ENCODE measurements at regions not wholly inside any gene's neighbourhood (a gene's known extent, or its start where the extent isn't known, plus 50 kb on each side); places are given as distances from the start of the nearest gene placed in this dataset.

DNA sequence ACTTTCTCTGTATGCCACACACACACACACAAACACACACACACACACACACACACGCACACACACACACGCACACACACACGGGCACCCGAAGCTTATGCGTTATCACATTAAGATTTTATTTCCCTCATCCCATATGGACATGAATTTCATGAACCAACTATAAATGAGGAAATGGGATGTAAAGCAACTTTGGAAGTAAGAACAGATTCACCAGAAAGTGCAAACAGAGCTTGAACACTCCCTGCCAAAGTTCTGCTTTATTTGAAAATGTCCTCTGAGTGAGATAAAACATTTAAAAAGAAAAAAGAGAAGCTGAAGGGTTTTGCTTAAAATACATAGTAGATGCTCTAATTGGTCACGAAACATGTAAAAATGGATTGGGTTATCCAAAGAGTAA, 90.4 kb upstream of the OTX2 start:
- H2AFZ ChIP-seq (ENCODE audit: low read depth, low read length), result no peak overlapping the region
- WGBS (ENCODE audit: insufficient coverage, low coverage, missing lambda C conversion rate), result 0% methylated on average over 2 of the region's 6 CpGs
- no peak overlapping the region for H3K9ac ChIP-seq (ENCODE audit: insufficient read depth in 1 of 2, low read depth in 2 of 2, low read length in 2 of 2)
- H3K4me1 ChIP-seq (replicated peaks in 1 of 2; ENCODE audit: control insufficient read depth in 2 of 2, insufficient read depth in 2 of 2, low read length in 2 of 2), result no peaks in the 10 kb centered on the region
- no peak overlapping the region for H3K4me2 ChIP-seq (ENCODE audit: insufficient read depth, low read length)
- no peaks in the 10 kb centered on the region for H4K20me1 ChIP-seq (replicated peaks; ENCODE audit: control insufficient read depth, insufficient read depth, low read length)
- no TSS peak for BruUV-seq (replicated peaks)
- H3K4me3 ChIP-seq, result no peak overlapping the region
- no peaks in the 10 kb centered on the region for H3K9me1 ChIP-seq (ENCODE audit: control insufficient read depth, insufficient read depth, low read length)
- FAIRE-seq, result no peak
- ChIA-PET POLR2A (no interaction called here), CTCF (ENCODE audit: low intra/inter-chr PET ratio) (no interaction called here)
- no peak for ATAC-seq
- in situ Hi-C loops (cut with MboI) (no loop called here), intact Hi-C loops (cut with micrococcal nuclease) (no loop called here)
- H3K9me3 ChIP-seq (replicated peaks; ENCODE audit: control insufficient read depth, insufficient read depth, low read depth, low read length), result no peaks in the 10 kb centered on the region
- H3K27me3 ChIP-seq (ENCODE audit: control insufficient read depth in 2 of 2, insufficient read depth in 2 of 2, low read length in 2 of 2), result peaks cover 0 to 2% of the 10 kb centered on the region in 2 experiments; a peak in 3 of 5 replicates
- no peaks in the 10 kb centered on the region for H3K79me2 ChIP-seq (ENCODE audit: control insufficient read depth, insufficient read depth, low read length)
- no peak for DNase-seq (ENCODE audit: extremely low read depth in 1 of 4, low spot score in 3 of 4)
- no peak overlapping the region for H3K27ac ChIP-seq (ENCODE audit: extremely low read depth, low read depth, low read length)
- H3K36me3 ChIP-seq (ENCODE audit: control insufficient read depth, insufficient read depth, low read length), result no peaks in the 10 kb centered on the region
- no peak for TF ChIP-seq TRIM28 (IDR thresholded peaks at IDR 0.05)
- TF ChIP-seq SFPQ (IDR thresholded peaks at IDR 0.05; ENCODE audit: low read depth, low read length), result no peak
- no peak for TF ChIP-seq NR4A1 (CRISPR knock-in tag; IDR thresholded peaks at IDR 0.05)
- TF ChIP-seq NR4A1 (tag; IDR thresholded peaks at IDR 0.05), result no peak
- TF ChIP-seq BCLAF1 (IDR thresholded peaks at IDR 0.05; ENCODE audit: borderline replicate concordance in 1 of 2, control insufficient read depth in 1 of 2, low read depth in 2 of 2, low read length in 1 of 2), result no peak
- TF ChIP-seq, protein P1, sequence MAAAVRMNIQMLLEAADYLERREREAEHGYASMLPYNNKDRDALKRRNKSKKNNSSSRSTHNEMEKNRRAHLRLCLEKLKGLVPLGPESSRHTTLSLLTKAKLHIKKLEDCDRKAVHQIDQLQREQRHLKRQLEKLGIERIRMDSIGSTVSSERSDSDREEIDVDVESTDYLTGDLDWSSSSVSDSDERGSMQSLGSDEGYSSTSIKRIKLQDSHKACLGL (CRISPR knock-in tag; IDR thresholded peaks at IDR 0.05; ENCODE audit: borderline replicate concordance, poor library complexity, severe bottlenecking), result no peak
- no peak for TF ChIP-seq TFAM (CRISPR knock-in tag; conservative IDR thresholded peaks at IDR 0.05)
- no peak for TF ChIP-seq MTA2 (IDR thresholded peaks at IDR 0.05; ENCODE audit: low read depth)
- TF ChIP-seq SRSF7 (optimal IDR thresholded peaks at IDR 0.05; ENCODE audit: low read depth, low read length), result no peak
- TF ChIP-seq, protein P2, sequence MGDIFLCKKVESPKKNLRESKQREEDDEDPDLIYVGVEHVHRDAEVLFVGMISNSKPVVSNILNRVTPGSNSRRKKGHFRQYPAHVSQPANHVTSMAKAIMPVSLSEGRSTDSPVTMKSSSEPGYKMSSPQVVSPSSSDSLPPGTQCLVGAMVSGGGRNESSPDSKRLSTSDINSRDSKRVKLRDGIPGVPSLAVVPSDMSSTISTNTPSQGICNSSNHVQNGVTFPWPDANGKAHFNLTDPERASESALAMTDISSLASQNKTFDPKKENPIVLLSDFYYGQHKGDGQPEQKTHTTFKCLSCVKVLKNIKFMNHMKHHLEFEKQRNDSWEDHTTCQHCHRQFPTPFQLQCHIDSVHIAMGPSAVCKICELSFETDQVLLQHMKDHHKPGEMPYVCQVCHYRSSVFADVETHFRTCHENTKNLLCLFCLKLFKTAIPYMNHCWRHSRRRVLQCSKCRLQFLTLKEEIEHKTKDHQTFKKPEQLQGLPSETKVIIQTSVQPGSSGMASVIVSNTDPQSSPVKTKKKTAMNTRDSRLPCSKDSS (IDR thresholded peaks at IDR 0.05; ENCODE audit: low read depth, partially characterized antibody), result no peak
- TF ChIP-seq THAP12 (CRISPR knock-in tag; IDR thresholded peaks at IDR 0.05), result no peak

All from K562 (cell line).